ENCODE measurements at regions not wholly inside any gene's neighbourhood (a gene's known extent, or its start where the extent isn't known, plus 50 kb on each side); places are given as distances from the start of the nearest gene placed in this dataset.

- no peak for DNase-seq
Observed at GRCh38 chrX:137483554-137483953, 82.4 kb upstream of the ZIC3 start.

GRCh38 chrX:137482136-137482535 lies 83.8 kb upstream of the ZIC3 start:
- no peak for DNase-seq

GRCh38 chrX:137479386-137479785 lies 86.5 kb upstream of the ZIC3 start:
- no peak for DNase-seq

GRCh38 chrX:137441711-137442110 lies 124.2 kb upstream of the ZIC3 start:
- no peak for DNase-seq

- no peak for DNase-seq
Observed at GRCh38 chrX:137432609-137433008, 133.3 kb upstream of the ZIC3 start.

GRCh38 chrX:137431693-137432488 lies 134.0 kb upstream of the ZIC3 start:
- DNase-seq: no peak

GRCh38 chrX:137430984-137431475 lies 134.9 kb upstream of the ZIC3 start:
- DNase-seq: no peak

- no peak for DNase-seq
Observed at GRCh38 chrX:137430301-137430700, 135.6 kb upstream of the ZIC3 start.

- no peak for DNase-seq
Observed at GRCh38 chrX:137428766-137429591, 136.9 kb upstream of the ZIC3 start.

GRCh38 chrX:137428221-137428661 lies 137.7 kb upstream of the ZIC3 start:
- DNase-seq: no peak

GRCh38 chrX:137427816-137428215 lies 138.1 kb upstream of the ZIC3 start:
- no peak for DNase-seq

- no peak for DNase-seq
Observed at GRCh38 chrX:137427426-137427778, 138.5 kb upstream of the ZIC3 start.

- DNase-seq: no peak
Observed at GRCh38 chrX:137426695-137427425, 139.1 kb upstream of the ZIC3 start.

- DNase-seq: no peak
Observed at GRCh38 chrX:137425986-137426385, 139.9 kb upstream of the ZIC3 start.

GRCh38 chrX:137425273-137425902 lies 140.5 kb upstream of the ZIC3 start:
- DNase-seq: no peak

- DNase-seq: no peak
Observed at GRCh38 chrX:137424679-137425078, 141.2 kb upstream of the ZIC3 start.

- DNase-seq: no peak
Observed at GRCh38 chrX:137423241-137423640, 142.7 kb upstream of the ZIC3 start.

GRCh38 chrX:137418086-137418485 lies 147.8 kb upstream of the ZIC3 start:
- DNase-seq: no peak

GRCh38 chrX:137413190-137413589 lies 152.7 kb upstream of the ZIC3 start:
- DNase-seq: no peak

GRCh38 chrX:137405449-137406140 lies 160.3 kb upstream of the ZIC3 start:
- no peak for DNase-seq

- DNase-seq: no peak
Observed at GRCh38 chrX:137401092-137401491, 164.8 kb upstream of the ZIC3 start.
